OCI-LY3 (cell line): ENCODE measurements at regions not wholly inside any gene's neighbourhood (a gene's known extent, or its start where the extent isn't known, plus 50 kb on each side); places are given as distances from the start of the nearest gene placed in this dataset.

Experiments
- H2AFZ ChIP-seq: fragments of 200-600, 300-600 bp; shearing (Covaris generic); 2 replicates; pipeline ENCODE4 v1.6.0; 2014; ENCODE audit warnings: antibody characterized with exemption, low read depth, low read length
- H3K27ac ChIP-seq: fragments of 200-600, 300-600 bp; sonication (generic); 2 replicates; pipeline ENCODE4 v1.5.1; 2014; ENCODE audit warnings: mild to moderate bottlenecking, low read length, moderate library complexity, mixed read lengths
- H3K27me3 ChIP-seq: fragments of 200-600, 300-600 bp; sonication (generic); 2 replicates; pipeline ENCODE4 v1.6.1; 2014; ENCODE audit warnings: low read depth, low read length, mixed read lengths
- H3K36me3 ChIP-seq: fragments of 200-600, 300-600 bp; sonication (generic); replicated peaks from 2 replicates; pipeline ENCODE3; 2014; ENCODE audit warnings: low read depth, low read length, mixed read lengths
- H3K4me1 ChIP-seq: fragments of 300-600, 200-600 bp; sonication (generic); 2 replicates; pipeline ENCODE4 v1.6.1; 2014; ENCODE audit warnings: low read length, mixed read lengths
- H3K4me2 ChIP-seq: fragments of 200-600, 300-600 bp; sonication (generic); 2 replicates; pipeline ENCODE4 v1.6.1; 2014; ENCODE audit warnings: low read length, mixed read lengths
- H3K4me3 ChIP-seq: fragments of 300-600, 200-600 bp; sonication (generic); 2 replicates; pipeline ENCODE4 v1.5.1; 2014; ENCODE audit warnings: antibody characterized with exemption, mild to moderate bottlenecking, low read length, moderate library complexity
- H3K79me2 ChIP-seq: fragments of 300-600, 200-600 bp; shearing (Covaris generic); 2 replicates; pipeline ENCODE4 v1.6.1; 2014; ENCODE audit warnings: mild to moderate bottlenecking, low read length, mixed read lengths
- H3K9ac ChIP-seq: fragments of 300-600, 200-600 bp; shearing (Covaris generic); 2 replicates; pipeline ENCODE4 v1.6.0; 2014; ENCODE audit warnings: mild to moderate bottlenecking, low read length, moderate library complexity
- H3K9me3 ChIP-seq: fragments of 200-600, 300-600 bp; shearing (Covaris generic); 2 replicates; pipeline ENCODE4 v1.6.1; 2014; ENCODE audit warnings: low read length, mixed read lengths; ENCODE audit not compliant: insufficient read depth
- H4K20me1 ChIP-seq: fragments of 200-600, 300-600 bp; sonication (generic); 2 replicates; pipeline ENCODE4 v1.6.1; 2016; ENCODE audit warnings: low read length, mixed read lengths; ENCODE audit not compliant: insufficient read depth
- CTCF ChIP-seq: fragments of 200-600, 300-600 bp; sonication (generic); IDR thresholded peaks from 2 replicates; pipeline ENCODE4 v1.5.1; 2014; ENCODE audit warnings: antibody characterized with exemption, low read length, low read depth
- EZH2phosphoT487 ChIP-seq: fragments of 200-600 bp; shearing (Covaris generic); IDR thresholded peaks from 2 replicates; pipeline ENCODE4 v1.6.1; 2018; ENCODE audit warnings: antibody characterized with exemption, mixed run types, low read depth

- Histone ChIP-seq H3K4me2 (no peak overlapping the region), H3K9ac (no peak overlapping the region), H3K4me1 (no peaks in the 10 kb centered on the region), H3K4me3 (no peak overlapping the region), H3K79me2 (no peaks in the 10 kb centered on the region), H2AFZ (no peak overlapping the region), H3K27ac (no peak overlapping the region), H3K27me3 (peaks cover 6% of the 10 kb centered on the region; the same call in 1 of the 2 replicates), H3K36me3 (no peaks in the 10 kb centered on the region), H3K9me3 (no peaks in the 10 kb centered on the region), H4K20me1 (no peaks in the 10 kb centered on the region)
- TF ChIP-seq EZH2phosphoT487 = no peak
- TF ChIP-seq CTCF = no peak
These were observed 385.2 kb downstream of the NPIPA8 start for GRCh38 chr16:17951378-17951777.

GRCh38 chr16:17949982-17950250, 386.6 kb downstream of the NPIPA8 start:
- Histone ChIP-seq H3K79me2 (no peaks in the 10 kb centered on the region), H4K20me1 (no peaks in the 10 kb centered on the region), H3K9me3 (no peaks in the 10 kb centered on the region), H3K4me1 (no peaks in the 10 kb centered on the region), H3K36me3 (no peaks in the 10 kb centered on the region), H3K9ac (no peak overlapping the region), H2AFZ (no peak overlapping the region), H3K27me3 (peaks cover 8% of the 10 kb centered on the region; the same call in 1 of the 2 replicates), H3K4me2 (no peak overlapping the region), H3K27ac (no peak overlapping the region), H3K4me3 (no peak overlapping the region)
- TF ChIP-seq CTCF (no peak), EZH2phosphoT487 (no peak)

GRCh38 chr16:17949141-17949981, 387.2 kb downstream of the NPIPA8 start:
- Histone ChIP-seq H4K20me1 (no peaks in the 10 kb centered on the region), H3K9ac (no peak overlapping the region), H2AFZ (no peak overlapping the region), H3K4me2 (no peak overlapping the region), H3K4me3 (no peak overlapping the region), H3K4me1 (no peaks in the 10 kb centered on the region), H3K27me3 (peaks cover 8% of the 10 kb centered on the region; the same call in 1 of the 2 replicates), H3K9me3 (no peaks in the 10 kb centered on the region), H3K79me2 (no peaks in the 10 kb centered on the region), H3K36me3 (no peaks in the 10 kb centered on the region), H3K27ac (no peak overlapping the region)
- TF ChIP-seq EZH2phosphoT487 (no peak), CTCF (no peak)

- no peak overlapping the region for H3K4me2 ChIP-seq
- H3K79me2 ChIP-seq = no peaks in the 10 kb centered on the region
- TF ChIP-seq EZH2phosphoT487 (no peak), CTCF (no peak)
These were observed 388.9 kb downstream of the NPIPA8 start for GRCh38 chr16:17947637-17948036.

More at GRCh38 chr16:17947637-17948036, 388.9 kb downstream of the NPIPA8 start:
- no peak overlapping the region for H2AFZ ChIP-seq
- H3K27me3 ChIP-seq = peaks cover 8% of the 10 kb centered on the region; the same call in 1 of the 2 replicates
- no peak overlapping the region for H3K4me3 ChIP-seq
- no peaks in the 10 kb centered on the region for H3K9me3 ChIP-seq
- H3K4me1 ChIP-seq = no peaks in the 10 kb centered on the region
- no peak overlapping the region for H3K9ac ChIP-seq
- no peak overlapping the region for H3K27ac ChIP-seq
- no peaks in the 10 kb centered on the region for H3K36me3 ChIP-seq
- H4K20me1 ChIP-seq = no peaks in the 10 kb centered on the region
